Brain pericyte (primary cell): ENCODE measurements at regions not wholly inside any gene's neighbourhood (a gene's known extent, or its start where the extent isn't known, plus 50 kb on each side); places are given as distances from the start of the nearest gene placed in this dataset.

Experiments used
- DNase-seq: peaks from one replicate; pipeline ENCODE4 v3.0.0-alpha.2; 2012; ENCODE audit warnings: low read depth, low spot score

DNA sequence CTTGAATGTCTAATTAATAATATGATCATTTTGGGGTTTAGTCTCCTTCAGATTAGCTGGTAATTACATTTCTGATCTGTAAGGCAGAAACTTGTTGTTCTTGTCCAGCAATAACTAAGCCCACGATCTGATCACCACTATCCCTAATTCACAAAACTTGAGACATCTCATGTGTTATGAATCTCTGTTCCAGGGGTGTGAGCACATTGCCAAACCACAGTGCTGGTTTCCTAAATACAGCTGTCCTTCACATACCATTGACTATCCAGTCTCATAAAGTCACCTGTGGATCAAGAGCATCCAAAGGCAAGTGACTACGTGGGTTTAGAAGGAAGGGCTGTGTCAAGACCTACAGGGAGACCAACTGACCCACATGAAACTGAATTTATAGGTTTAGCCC, 134.1 kb upstream of the PRLR start:
- DNase-seq = no peak

DNA sequence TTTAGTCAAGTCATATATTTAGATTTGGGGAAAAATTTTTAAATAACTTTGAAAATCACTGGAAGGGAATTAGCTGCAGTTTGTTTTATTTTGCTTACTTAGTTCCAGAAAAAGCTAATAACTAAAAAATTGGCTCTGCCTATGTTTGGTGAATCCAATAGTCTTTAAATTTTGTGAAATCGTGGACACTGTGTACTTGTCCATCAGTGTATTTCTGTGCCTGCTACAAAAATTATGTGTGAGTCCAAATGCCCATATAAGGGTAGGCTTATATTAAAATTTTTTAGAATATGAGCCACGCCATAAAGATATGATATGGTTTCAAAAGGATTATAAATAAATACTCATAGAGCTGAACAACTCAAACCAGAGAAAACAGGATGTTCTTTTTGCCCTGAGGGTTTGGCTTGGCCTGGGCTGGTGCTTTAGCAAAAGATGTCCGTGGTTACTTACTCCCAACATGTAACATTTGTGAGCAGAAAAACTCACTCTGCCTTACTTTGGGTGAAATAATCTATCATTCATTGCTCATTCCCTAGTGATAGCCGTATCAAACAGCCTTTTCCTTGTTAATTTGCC, 133.2 kb upstream of the PRLR start:
- DNase-seq = no peak

DNA sequence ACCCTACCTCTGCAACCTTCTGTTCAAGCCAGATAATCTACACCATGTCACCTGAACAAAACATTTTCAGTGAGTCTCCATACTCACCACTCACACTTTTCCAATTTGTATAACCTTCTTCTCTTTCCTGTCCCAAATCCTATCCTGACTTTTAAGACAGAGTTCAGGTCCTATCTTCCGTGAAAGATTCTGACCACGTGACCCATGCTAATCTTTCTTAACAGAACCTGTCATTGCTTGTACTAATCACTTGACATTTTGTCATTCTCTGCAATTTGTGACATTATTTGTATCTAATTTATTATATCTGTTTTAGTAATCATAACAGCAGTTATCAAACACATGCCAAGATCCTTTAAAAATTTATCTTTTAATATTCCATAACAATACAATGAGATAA, 132.5 kb upstream of the PRLR start:
- no peak for DNase-seq

DNA sequence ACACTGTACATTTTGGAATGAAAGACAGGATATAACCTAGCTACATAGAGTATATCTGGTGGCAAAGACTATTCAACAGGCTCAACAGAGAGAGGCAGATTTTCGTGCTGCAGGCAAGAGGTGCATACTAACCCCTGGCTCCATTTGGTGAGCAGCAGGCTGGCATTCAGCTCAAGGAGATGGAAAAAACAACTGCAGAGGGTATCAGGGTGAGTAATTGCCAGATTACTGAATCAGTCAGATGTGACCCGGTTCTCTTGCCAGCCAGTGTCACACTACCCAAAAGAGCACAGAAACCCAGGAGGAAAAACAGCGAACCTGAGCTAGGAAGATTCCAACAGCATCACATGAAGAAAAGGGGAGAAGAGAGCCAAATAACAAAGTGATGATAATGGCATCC, 130.4 kb upstream of the PRLR start:
- no peak for DNase-seq

DNA sequence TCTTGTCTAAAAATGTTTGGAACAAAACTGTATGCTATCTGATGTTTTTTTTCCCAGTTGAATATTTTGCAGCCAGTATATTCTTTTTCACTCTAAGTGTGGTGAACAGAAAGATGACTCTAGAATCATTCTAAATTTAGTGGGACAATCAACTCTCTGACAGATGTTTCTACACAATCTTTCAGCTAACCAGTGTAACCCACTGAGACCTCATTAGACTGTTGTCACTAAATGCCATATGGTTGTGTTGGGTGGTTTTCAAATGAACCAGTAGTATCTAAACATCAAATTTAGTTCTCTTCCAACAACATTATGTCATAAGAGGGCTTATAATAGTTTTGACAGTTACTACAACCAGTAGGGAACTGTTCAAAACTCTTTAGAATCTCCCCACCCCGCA, 129.6 kb upstream of the PRLR start:
- DNase-seq = no peak

DNA sequence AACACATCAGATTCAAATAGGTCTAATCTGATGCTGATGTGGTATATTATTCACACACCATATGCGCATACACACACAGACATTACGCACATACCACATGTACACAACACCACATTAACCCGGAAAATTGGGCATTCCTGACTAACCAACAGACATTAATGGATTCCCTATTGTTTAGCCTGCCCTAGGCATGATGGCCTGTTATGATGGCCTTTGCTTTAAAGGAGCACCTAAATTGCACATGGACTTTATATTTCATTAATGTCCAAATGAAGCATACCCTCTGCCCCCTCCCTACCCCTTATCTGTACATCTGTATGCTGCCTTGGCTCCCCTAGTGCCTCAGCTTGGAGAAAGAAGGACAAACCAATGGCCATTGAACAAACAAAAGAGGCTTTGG, 127.7 kb upstream of the PRLR start:
- DNase-seq = no peak

DNA sequence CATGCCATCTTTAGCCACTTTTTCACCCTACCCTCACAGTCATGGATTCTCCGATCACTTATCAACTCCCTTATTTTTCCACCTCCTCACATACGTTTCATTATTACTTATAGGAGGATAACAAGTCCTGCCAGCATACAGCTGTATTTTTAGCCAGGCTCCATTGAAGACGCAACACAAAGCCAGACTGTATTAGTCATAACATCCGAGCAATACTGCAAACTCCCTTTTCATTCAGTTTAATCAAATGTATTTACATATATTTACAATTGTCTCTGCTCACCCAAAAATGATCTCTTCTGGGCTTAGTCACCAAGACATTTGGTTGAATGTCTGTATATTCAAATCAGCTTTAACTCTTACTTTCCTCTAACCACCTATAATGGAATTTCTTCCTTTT, 126.4 kb upstream of the PRLR start:
- no peak for DNase-seq

DNA sequence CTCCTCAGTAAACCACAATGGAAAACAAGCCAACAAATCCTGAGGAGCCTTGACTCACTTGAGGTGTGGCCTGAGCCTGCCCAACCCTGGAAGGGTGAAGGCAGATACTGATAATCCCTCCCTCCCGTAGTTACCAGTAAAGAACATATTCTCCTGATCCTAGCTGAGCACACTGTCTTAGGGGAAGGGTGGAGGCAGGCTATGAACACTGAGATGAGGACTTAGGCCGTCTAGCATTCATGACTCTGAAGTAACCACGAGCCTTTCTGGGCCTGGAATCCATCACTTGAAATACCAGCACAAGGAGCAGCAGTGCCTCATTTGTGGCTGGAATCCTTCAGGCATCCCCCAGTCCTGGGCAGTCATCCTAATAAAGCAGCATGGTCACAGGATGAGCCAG, 124.5 kb upstream of the PRLR start:
- no peak for DNase-seq

DNA sequence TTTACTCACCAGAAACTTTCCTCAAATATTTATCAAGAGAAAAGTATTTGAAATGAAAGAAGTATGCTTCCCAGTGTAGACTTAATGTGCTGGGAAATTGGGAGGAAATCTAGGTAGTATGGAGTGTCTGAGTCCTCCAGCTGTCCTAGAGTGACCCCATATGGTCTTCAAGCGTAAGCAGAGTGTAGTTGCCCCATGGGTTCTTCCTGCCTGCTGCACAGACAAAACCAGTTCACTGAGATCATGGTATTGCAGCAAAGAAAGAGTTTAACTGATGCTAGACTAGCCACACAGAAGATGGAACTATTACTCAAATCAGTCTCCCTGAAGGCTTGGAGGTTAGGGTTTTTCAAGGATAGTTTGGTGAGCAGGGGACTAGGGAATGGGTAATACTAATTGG, 114.9 kb upstream of the PRLR start:
- DNase-seq = no peak

DNA sequence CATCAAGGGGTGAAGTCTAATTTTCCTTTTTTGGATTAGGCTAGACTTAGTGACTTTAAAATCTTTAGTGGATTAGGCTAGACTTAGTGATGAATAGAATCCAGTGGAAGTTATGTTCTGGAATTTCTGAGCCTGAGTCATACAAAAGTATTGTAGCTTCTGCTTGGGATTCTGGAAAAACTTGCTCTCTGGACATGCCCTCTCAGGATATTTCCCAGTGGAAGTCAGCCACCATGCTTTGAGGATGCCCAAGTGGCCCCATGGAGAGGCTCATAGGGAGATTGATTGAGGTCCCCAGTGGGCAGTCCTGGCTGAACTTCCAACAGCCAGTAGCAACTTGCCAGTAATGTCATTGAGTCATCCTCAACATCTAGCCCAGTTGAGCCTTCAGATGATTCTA, 112.4 kb upstream of the PRLR start:
- no peak for DNase-seq

DNA sequence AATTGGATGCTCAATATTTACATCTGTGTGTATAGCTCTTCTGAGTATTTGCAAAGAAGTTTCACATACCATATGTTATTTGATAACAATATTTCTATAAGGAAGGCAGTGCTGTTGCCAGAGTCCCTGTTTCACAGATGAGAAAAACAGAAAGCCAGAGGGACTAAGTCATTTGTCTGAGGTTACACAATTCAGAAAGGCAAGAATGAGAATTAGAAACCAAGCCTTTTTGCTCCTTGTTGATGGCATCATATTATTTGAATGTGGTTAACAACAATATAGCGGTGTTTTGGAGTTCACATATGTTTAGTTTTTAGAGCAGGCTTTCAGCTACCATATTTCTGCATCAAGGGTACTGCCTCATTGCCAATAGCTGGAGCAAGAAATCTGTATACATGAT, 110.9 kb upstream of the PRLR start:
- DNase-seq = no peak

DNA sequence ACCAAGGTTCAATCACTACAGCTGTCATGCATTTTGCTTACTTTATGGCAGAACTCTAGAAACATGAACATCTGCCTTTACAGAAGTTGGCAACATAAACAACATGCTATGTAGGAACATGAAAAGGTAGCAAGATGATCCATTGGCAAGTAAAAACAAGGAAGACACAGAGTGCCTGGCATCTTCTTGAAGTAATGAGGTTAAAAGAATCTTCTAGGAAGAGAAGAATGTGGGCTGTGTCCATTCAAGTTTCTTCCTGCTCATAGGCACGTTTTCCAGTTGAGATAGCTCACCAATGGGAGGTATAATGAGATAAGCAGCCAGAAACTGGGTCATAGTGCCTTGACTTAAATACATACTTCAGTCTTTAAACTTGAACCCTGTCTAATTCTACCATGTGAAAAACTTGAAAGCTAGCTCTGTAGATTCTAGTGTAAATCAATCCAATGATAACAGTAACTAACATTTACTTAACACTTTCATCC, 109.4 kb upstream of the PRLR start:
- no peak for DNase-seq

DNA sequence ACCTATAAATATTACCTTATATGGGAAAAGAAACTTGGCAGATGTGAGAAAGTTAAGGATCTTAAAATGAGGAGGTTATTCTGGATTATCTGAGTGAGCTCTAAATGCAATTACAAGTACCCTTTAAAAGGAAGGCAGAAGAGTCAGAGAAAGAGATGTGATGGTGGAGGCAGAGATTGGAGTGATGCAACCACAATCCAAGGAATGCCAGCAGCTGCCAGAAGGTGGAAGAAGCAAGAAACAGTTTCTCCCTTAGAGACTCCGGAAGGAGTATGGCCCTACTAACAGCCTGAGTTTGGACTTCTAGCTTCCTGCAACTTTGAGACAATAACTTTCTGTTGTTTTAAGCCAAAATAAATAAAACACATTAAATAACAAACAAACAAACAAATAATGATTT, 108.7 kb upstream of the PRLR start:
- DNase-seq = no peak

DNA sequence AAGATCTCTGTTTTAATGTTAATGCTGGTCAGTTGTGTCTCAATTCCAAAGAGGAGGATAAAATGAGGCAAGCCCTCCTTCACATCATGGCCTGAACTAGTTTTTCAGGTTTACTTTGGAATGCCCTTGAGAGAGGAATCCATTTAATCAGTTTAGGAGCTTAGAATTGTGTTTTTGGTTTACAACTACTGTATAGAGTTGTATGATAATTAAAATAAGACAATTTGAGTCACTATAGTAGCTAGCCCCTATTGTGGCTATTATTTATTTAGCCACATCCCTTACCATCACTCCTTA, 107.8 kb upstream of the PRLR start:
- no peak for DNase-seq

DNA sequence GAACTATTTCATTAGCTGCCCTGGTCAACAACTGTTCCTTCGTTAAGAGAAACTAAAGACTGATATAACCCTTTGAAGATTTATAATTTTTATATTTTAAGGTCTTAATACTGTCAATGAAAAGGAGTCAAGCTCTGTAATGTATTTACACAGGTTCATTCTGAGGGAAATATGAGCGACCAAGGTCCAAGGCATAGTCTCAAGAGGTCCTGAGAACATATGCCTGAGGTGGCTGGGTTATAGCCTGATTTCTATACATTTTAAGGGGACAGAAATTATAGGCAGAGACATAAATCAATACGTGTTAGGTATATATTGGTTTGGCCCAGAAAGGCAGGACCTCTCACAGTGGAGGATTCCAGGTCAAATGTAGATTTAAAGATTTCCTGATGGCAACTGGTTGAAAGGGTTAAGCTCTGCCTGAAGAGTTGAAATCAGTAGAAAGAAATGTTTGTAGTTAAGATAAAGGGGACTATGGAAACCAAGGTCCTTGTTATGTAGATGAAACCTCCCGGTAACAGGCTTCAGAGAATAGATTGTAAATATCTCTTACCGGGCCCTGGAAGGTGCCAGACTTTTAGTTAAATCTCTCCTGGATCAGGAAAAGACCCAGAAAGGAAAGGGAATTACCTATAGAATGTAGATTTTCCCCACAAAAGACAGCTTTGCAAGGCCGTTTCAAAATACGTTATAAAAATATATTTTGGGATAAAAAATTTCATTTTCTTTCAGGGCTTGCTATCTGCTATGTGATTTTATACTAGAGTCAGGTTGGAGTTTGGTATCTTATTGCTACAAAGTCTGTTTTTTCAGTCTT, 107.3 kb upstream of the PRLR start:
- DNase-seq = no peak

DNA sequence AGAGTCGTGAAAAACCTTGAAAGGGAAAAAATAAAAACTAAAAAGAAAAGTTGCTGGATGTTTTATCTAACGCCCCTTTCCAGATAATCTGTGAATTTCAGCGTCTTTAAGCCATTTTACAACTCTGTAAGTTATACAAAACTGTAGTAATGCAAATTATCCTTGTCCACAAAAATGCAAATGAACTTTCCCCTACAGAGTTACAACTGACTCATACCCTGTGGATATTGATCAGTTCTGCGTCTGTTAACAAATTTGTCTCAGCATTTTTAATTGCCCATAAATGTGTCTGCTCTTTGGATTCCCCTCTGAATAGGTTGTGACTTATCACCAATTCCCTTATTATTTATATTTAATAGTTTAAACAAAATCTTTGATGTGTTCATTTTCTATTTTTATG, 105.9 kb upstream of the PRLR start:
- DNase-seq = no peak

DNA sequence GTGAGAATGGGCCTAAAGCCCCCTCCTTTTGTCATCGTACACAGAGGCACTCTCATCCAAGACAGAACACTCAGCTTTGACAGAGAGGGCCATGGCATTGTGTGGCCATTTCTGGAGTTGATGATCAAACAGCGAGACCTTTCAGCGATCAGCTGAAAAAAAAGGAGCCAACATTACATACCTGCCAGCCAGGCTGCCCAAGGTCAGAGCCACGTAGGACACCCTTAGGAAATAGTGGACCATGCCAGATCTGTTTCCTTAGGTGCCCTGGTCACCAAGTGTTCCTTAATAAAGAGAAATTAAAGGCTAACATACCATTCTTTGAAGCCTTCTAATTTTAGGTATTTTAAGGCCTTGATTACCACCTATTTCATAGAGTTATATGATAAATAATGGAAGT, 105.5 kb upstream of the PRLR start:
- DNase-seq = no peak

DNA sequence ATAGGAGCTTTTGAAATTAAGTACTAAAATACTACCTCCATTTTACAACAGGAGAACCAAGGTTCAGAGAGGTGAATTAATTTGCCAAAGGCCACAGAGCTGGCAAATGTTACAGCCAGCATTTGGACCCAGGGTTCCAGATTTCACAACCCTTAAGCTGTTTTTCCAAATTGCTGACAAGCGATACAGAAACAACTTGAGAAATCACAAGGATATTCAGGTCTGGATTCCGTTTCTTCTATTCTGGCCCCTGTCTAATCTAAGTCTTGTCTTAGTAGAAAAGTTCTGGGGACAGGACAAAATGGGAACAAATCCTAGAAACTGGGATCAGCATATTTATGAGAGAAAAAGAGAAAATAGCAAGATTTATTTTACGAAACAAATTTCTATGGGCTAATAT, 103.1 kb upstream of the PRLR start:
- DNase-seq = no peak

DNA sequence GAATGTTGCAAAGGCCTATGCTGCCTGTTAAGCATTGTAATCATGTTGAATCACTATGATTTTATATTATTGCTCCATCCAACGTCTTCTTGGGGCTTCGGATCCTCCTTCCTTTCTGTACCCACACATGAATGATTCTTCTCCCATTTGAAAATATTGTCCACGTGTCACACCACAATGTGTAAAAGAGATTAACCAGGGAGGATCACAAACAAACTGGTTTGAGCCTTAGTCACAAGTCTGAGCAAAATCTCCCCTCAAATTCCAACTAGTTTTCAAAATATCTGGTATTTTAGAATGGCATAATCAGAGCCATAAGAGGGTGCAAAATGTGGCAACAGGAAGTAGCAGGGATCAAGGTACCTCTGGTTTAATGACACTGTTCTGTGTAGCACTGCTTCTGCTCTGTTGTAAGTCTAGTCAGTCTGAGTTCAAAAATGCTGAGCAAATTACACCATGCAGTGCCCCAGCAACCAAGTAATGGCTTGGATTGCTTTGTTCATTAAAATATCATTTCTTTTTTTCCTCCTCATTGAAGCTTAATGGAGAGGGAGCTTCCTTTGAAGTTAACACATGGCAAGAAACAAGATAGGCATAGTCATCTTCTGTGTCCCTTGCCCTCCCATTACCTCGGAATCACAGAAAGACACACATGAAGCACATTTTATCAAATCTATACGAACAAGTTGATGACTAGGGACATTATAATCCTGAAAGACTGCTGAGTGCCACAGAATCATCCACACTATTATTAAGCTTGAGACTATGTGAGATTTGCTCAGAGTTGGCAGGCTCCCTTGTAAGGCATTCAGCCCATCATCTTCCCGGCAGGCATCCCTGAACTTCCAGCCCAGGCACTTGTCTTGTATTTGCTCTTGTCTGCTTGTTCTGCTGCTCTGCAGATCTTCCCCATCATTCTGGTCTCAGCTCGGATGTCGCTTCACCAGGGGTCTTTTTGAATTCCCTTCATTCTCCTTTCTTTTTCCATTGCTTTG, 102.0 kb upstream of the PRLR start:
- DNase-seq = no peak

DNA sequence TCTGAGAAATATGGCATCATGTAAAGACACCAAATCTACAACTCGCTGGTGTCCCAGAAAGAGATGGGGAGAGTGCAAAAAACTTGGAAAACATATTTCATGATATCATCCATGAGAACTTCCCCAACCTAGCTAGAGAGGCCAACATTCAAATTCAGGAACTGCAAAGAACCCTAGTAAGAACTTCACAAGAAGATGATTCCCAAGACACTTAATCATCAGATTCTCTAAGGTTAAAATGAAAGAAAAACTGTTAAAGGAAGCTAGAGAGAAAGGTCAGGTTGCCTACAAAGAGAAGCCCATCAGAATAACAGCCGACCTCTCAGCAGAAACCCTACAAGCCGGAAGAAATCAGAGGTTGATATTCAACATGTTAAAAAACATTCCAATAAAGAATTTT, 95.5 kb upstream of the PRLR start:
- no peak for DNase-seq

DNA sequence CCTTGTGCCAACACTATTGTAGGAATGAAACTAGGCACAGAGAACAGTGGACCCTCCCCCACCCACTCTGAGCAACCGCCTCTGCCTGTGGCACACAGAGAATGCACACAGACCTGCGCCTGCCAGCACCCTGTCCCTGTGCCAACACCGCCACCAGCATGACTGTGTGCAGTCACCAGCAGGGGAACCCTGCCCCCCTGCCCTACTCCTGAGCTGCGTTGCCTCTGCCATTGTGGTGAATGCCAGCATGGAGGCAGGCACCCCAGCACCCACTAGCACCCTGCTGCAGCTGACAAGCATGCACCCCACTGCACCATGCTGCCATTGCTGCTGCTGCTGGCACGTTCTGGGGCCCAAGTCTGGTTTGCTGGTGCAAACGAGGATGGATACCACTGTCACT, 94.4 kb upstream of the PRLR start:
- no peak for DNase-seq

DNA sequence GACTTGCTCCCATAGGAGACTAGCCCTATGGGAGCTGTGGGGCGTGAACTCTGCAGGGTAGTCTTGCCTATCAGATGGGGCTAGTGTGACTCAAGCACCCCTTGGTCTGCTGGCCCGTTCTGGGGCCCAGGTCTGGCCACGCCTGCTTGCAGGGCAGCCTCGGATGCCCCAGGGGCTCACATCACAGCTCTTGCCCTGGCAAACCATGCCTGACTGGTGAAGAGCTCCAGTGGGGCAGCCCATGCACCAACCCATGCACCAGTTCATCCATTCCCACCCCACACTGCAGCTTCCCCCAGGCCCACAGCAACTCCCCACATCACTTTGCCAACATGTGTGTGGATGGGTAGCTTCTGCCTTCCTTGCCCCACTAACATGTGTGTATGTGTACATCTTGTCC, 93.9 kb upstream of the PRLR start:
- no peak for DNase-seq

DNA sequence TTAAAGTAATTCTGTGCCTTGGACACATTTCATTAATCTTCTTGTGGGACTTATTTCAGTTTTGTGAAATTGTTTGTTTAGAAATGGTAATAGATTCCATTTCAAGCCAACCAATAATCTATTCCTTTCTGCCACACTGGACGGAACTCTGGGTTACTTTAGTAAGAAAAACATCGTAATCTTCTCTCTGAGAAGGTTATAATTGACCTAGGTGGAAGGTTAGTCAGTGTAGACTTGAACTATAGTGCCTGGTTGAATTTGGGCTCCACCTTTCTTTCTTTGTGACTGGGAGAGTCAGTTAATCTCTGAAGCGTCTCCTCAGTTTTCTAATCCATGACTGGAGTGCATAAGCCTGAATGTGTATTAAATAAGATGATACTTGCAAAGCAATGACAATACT, 89.7 kb upstream of the PRLR start:
- no peak for DNase-seq
